Endothelial cell of umbilical vein (primary cell): ENCODE measurements at regions not wholly inside any gene's neighbourhood (a gene's known extent, or its start where the extent isn't known, plus 50 kb on each side); places are given as distances from the start of the nearest gene placed in this dataset.

Experiments used
- BruUV-seq: library from RNA; stranded (reverse); fragments of 400-500 nt; replicated peaks from 2 replicates; lab custom pipeline; 2021; lab: Mats Ljungman, UMichigan
- CTCF ChIA-PET: fragments of 300-600, 350-600 bp; sonication (Branson Sonifier 250); formaldehyde crosslinking; loops from one replicate; lab custom pipeline; 2021; ENCODE audit warnings: antibody characterized with exemption, inconsistent platforms; lab: Charles Lee
- POLR2A ChIA-PET: fragments of 300-600, 350-600 bp; sonication (Branson Sonifier 250); formaldehyde crosslinking; loops from one replicate; lab custom pipeline; 2021; ENCODE audit warnings: antibody characterized with exemption, inconsistent platforms; lab: Charles Lee
- DNase-seq: peaks from one replicate; pipeline ENCODE4 v3.0.0-alpha.2; 2011; ENCODE audit warnings: low read depth, low spot score
- FAIRE-seq: peaks from 2 replicates; lab custom pipeline; 2011; peaks lifted over from hg19 to GRCh38; lab: Jason Lieb, UNC
- H2AFZ ChIP-seq: 2 replicates; pipeline ENCODE4 v1.6.0; 2012; ENCODE audit warnings: low read depth, low read length, control low read depth, inconsistent platforms
- H3K27ac ChIP-seq: 2 replicates; pipeline ENCODE4 v1.5.1; 2011; ENCODE audit warnings: low read depth, mild to moderate bottlenecking, control low read depth, low read length, moderate library complexity; ENCODE audit not compliant: insufficient read depth
- H3K27me3 ChIP-seq, 2 experiments: 2 replicates each; pipeline versions ENCODE4 v1.6.0 to v1.6.1; 2011; ENCODE audit warnings: low read length in 2 of 2, mixed read lengths in 1 of 2; ENCODE audit not compliant: control insufficient read depth in 2 of 2, insufficient read depth in 2 of 2
- H3K36me3 ChIP-seq, 2 experiments: 2 replicates in 1 of 2; 3 replicates in 1 of 2; pipeline ENCODE4 v1.5.1; 2011; ENCODE audit warnings: low read length in 2 of 2, mild to moderate bottlenecking in 1 of 2, moderate library complexity in 1 of 2; ENCODE audit not compliant: control insufficient read depth in 2 of 2, insufficient read depth in 2 of 2; ENCODE audit errors: extremely low read depth in 1 of 2
- H3K4me1 ChIP-seq: 3 replicates; pipeline ENCODE4 v1.5.1; 2011; ENCODE audit warnings: mild to moderate bottlenecking, low read length; ENCODE audit not compliant: control insufficient read depth, insufficient read depth; ENCODE audit errors: extremely low read depth
- H3K4me2 ChIP-seq: 2 replicates; pipeline ENCODE4 v1.6.1; 2011; ENCODE audit warnings: low read length, control low read depth, mixed read lengths; ENCODE audit not compliant: insufficient read depth
- H3K4me3 ChIP-seq, 3 experiments: fragments of 200-600 bp in 1 of 3; sonication (generic), shearing (Covaris generic) in 1 of 3; replicated peaks in 1 of 3; 2 replicates each; pipeline ENCODE4 v1.5.1; 2011 to 2016; ENCODE audit warnings: control low read depth in 3 of 3, low read length in 3 of 3, mild to moderate bottlenecking in 2 of 3, inconsistent platforms in 1 of 3, low read depth in 1 of 3, moderate library complexity in 1 of 3; ENCODE audit not compliant: insufficient read depth in 1 of 3
- H3K79me2 ChIP-seq: 2 replicates; pipeline ENCODE4 v1.6.0; 2012; ENCODE audit warnings: low read length, inconsistent platforms; ENCODE audit not compliant: control insufficient read depth, insufficient read depth
- H3K9ac ChIP-seq: replicated peaks from 2 replicates; pipeline ENCODE3; 2011; ENCODE audit warnings: low read length, control low read depth; ENCODE audit not compliant: insufficient read depth; ENCODE audit errors: extremely low read depth
- H3K9me1 ChIP-seq: replicated peaks from 3 replicates; pipeline ENCODE4 v1.6.0; 2011; ENCODE audit warnings: mild to moderate bottlenecking, low read length; ENCODE audit not compliant: control insufficient read depth, insufficient read depth; ENCODE audit errors: extremely low read depth
- H3K9me3 ChIP-seq: replicated peaks from 2 replicates; pipeline ENCODE4 v1.5.1; 2012; ENCODE audit warnings: low read length, inconsistent platforms; ENCODE audit not compliant: control insufficient read depth, insufficient read depth
- H4K20me1 ChIP-seq: replicated peaks from 2 replicates; pipeline ENCODE3; 2011; ENCODE audit warnings: mild to moderate bottlenecking, low read length; ENCODE audit not compliant: control insufficient read depth, insufficient read depth; ENCODE audit errors: extremely low read depth
- GATA2 ChIP-seq: IDR thresholded peaks from 2 replicates; pipeline ENCODE4 v1.7.0; 2011; ENCODE audit warnings: low read depth, mild to moderate bottlenecking, moderate library complexity, mixed read lengths, low read length; ENCODE audit not compliant: insufficient read length, insufficient read depth
- MAX ChIP-seq: IDR thresholded peaks from 2 replicates; pipeline ENCODE4 v1.6.1; 2011; ENCODE audit not compliant: insufficient read depth, insufficient read length
- MYC ChIP-seq: IDR thresholded peaks from one replicate; pipeline ENCODE4 v1.6.1; 2011; ENCODE audit warnings: mild to moderate bottlenecking, low read depth, low read length
- POLR2A ChIP-seq: IDR thresholded peaks from 2 replicates; pipeline ENCODE4 v1.6.1; 2012; ENCODE audit warnings: low read depth, mild to moderate bottlenecking, control low read depth, low read length
- POLR2AphosphoS5 ChIP-seq: IDR thresholded peaks from 2 replicates; pipeline ENCODE4 v1.6.1; 2012; ENCODE audit warnings: low read depth, mild to moderate bottlenecking, control low read depth, low read length, moderate library complexity; ENCODE audit not compliant: insufficient read depth
- dilution Hi-C: fragments of 300-500 bp; cut with MboI; formaldehyde crosslinking; loops from one replicate; pipeline ENCODE4 v1.15.0; 2019; ENCODE audit warnings: low sequenced_read_pairs; ENCODE audit not compliant: extremely low pct_ligation_motif_present
- intact Hi-C: fragments of 100-400 bp; cut with micrococcal nuclease; formaldehyde crosslinking; loops from one replicate; pipeline ENCODE4 v1.10.0; 2022

- ChIA-PET CTCF (no interaction called here), POLR2A (no interaction called here)
- Histone ChIP-seq H3K27me3 (no peaks in the 10 kb centered on the region), H3K36me3 (no peaks in the 10 kb centered on the region), H3K4me1 (no peaks in the 10 kb centered on the region), H4K20me1 (no peaks in the 10 kb centered on the region), H2AFZ (no peak overlapping the region), H3K9me3 (no peaks in the 10 kb centered on the region), H3K79me2 (no peaks in the 10 kb centered on the region), H3K9me1 (no peaks in the 10 kb centered on the region), H3K9ac (no peak overlapping the region), H3K4me3 (no peak overlapping the region), H3K4me2 (no peak overlapping the region), H3K27ac (no peak overlapping the region)
- FAIRE-seq (no peak), DNase-seq (no peak)
- dilution Hi-C loops (no loop called here), intact Hi-C loops (no loop called here)
- BruUV-seq: no TSS peak
- no peak for TF ChIP-seq POLR2AphosphoS5
- no peak for TF ChIP-seq MAX
Observed at GRCh38 chr13:94784066-94784465, 71.7 kb upstream of the SOX21 start.

GRCh38 chr13:94783489-94783888, 71.1 kb upstream of the SOX21 start:
- H3K36me3 ChIP-seq: no peaks in the 10 kb centered on the region
- no peaks in the 10 kb centered on the region for H3K9me1 ChIP-seq
- H3K27ac ChIP-seq: no peak overlapping the region
- no TSS peak for BruUV-seq
- no peaks in the 10 kb centered on the region for H3K4me1 ChIP-seq
- dilution Hi-C loops: no loop called here
- H4K20me1 ChIP-seq: no peaks in the 10 kb centered on the region
- DNase-seq (no peak), FAIRE-seq (no peak)
- H3K9ac ChIP-seq: no peak overlapping the region
- no peaks in the 10 kb centered on the region for H3K79me2 ChIP-seq
- ChIA-PET CTCF (no interaction called here), POLR2A (no interaction called here)
- H2AFZ ChIP-seq: no peak overlapping the region
- intact Hi-C loops: no loop called here
- H3K9me3 ChIP-seq: no peaks in the 10 kb centered on the region
- H3K4me2 ChIP-seq: no peak overlapping the region
- no peak overlapping the region for H3K4me3 ChIP-seq
- H3K27me3 ChIP-seq: no peaks in the 10 kb centered on the region
- TF ChIP-seq MYC (no peak), POLR2A (no peak), GATA2 (no peak), MAX (no peak)
